ENCODE measurements at regions not wholly inside any gene's neighbourhood (a gene's known extent, or its start where the extent isn't known, plus 50 kb on each side); places are given as distances from the start of the nearest gene placed in this dataset.

- TF ChIP-seq USF2 (IDR thresholded peaks at IDR 0.05; ENCODE audit: low read depth, low read length) (no peak), USF2 (CRISPR knock-in tag; IDR thresholded peaks at IDR 0.05; ENCODE audit: borderline replicate concordance) (no peak), MAF1 (CRISPR knock-in tag; IDR thresholded peaks at IDR 0.05; ENCODE audit: borderline replicate concordance) (no peak)
Measured at GRCh38 chr9:3735251-3735650, 209.4 kb upstream of the RFX3 start.

All from HepG2 (cell line).